Neural crest cell (in vitro differentiated cells): ENCODE measurements at regions not wholly inside any gene's neighbourhood (a gene's known extent, or its start where the extent isn't known, plus 50 kb on each side); places are given as distances from the start of the nearest gene placed in this dataset.

Experiments
- DNase-seq: peaks from one replicate; pipeline ENCODE4 v3.0.0; 2021; ENCODE audit warnings: low read depth, mixed read lengths, low spot score
- H3K27ac Mint-ChIP-seq: one replicate; pipeline ENCODE4 v1.8.0; 2021; ENCODE audit warnings: mild to moderate bottlenecking, mixed read lengths; ENCODE audit not compliant: unreplicated experiment
- H3K27me3 Mint-ChIP-seq: 2 replicates; pipeline ENCODE4 v1.8.0; 2021; ENCODE audit warnings: low read depth, mild to moderate bottlenecking, mixed read lengths
- H3K36me3 Mint-ChIP-seq: 2 replicates; pipeline ENCODE4 v1.8.0; 2021; ENCODE audit warnings: low read depth, mild to moderate bottlenecking, mixed read lengths
- H3K4me1 Mint-ChIP-seq: 2 replicates; pipeline ENCODE4 v1.8.0; 2021; ENCODE audit warnings: mixed read lengths
- H3K4me3 Mint-ChIP-seq: one replicate; pipeline ENCODE4 v1.8.0; 2021; ENCODE audit warnings: mild to moderate bottlenecking, mixed read lengths
- H3K9me3 Mint-ChIP-seq: 2 replicates; pipeline ENCODE4 v1.8.0; 2021; ENCODE audit warnings: mixed read lengths
- TF ChIP-seq, protein P1 (sequence below): fragments of 200-600 bp; sonication (generic); conservative IDR thresholded peaks from 2 replicates; pipeline ENCODE4 v1.5.0; 2021; ENCODE audit warnings: antibody characterized with exemption, mild to moderate bottlenecking

- no peak overlapping the region for H3K27ac Mint-ChIP-seq
- no peak for DNase-seq
- H3K36me3 Mint-ChIP-seq = no peaks in the 10 kb centered on the region
- no peaks in the 10 kb centered on the region for H3K27me3 Mint-ChIP-seq
- H3K4me1 Mint-ChIP-seq = peaks cover 27% of the 10 kb centered on the region
- TF ChIP-seq, protein P1, sequence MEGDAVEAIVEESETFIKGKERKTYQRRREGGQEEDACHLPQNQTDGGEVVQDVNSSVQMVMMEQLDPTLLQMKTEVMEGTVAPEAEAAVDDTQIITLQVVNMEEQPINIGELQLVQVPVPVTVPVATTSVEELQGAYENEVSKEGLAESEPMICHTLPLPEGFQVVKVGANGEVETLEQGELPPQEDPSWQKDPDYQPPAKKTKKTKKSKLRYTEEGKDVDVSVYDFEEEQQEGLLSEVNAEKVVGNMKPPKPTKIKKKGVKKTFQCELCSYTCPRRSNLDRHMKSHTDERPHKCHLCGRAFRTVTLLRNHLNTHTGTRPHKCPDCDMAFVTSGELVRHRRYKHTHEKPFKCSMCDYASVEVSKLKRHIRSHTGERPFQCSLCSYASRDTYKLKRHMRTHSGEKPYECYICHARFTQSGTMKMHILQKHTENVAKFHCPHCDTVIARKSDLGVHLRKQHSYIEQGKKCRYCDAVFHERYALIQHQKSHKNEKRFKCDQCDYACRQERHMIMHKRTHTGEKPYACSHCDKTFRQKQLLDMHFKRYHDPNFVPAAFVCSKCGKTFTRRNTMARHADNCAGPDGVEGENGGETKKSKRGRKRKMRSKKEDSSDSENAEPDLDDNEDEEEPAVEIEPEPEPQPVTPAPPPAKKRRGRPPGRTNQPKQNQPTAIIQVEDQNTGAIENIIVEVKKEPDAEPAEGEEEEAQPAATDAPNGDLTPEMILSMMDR = no peak
- H3K4me3 Mint-ChIP-seq = no peak overlapping the region
- no peaks in the 10 kb centered on the region for H3K9me3 Mint-ChIP-seq
Observed at GRCh38 chr18:45298986-45299385, 316.3 kb upstream of the SLC14A2 start.

DNA sequence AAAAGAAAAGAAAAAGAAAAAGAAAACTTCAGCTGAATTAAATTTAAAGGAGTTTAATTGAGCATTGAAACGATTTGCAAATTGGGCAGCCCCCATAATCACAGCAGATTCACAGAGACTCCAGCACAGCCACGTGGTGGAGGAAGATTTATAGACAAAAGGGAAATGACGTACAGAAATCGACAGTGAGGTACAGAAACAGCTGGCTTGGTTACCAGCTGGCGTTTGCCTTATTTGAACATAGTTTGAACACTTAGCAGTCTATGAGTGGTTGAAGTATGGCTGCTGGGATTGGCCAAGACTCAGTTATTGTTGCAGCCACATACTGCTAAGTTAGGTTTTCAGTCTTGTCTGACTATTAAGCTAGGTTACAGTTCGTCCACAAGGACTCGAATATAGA is 312.2 kb upstream of the SLC14A2 start:
- H3K27ac Mint-ChIP-seq = no peak overlapping the region
- TF ChIP-seq, protein P1 = no peak
- H3K4me1 Mint-ChIP-seq = peaks cover 17% of the 10 kb centered on the region
- no peaks in the 10 kb centered on the region for H3K27me3 Mint-ChIP-seq
- H3K4me3 Mint-ChIP-seq = no peak overlapping the region
- no peak for DNase-seq
- no peaks in the 10 kb centered on the region for H3K36me3 Mint-ChIP-seq
- no peaks in the 10 kb centered on the region for H3K9me3 Mint-ChIP-seq

GRCh38 chr18:45304558-45304957 is 310.7 kb upstream of the SLC14A2 start:
- H3K27ac Mint-ChIP-seq = no peak overlapping the region
- H3K27me3 Mint-ChIP-seq = no peaks in the 10 kb centered on the region
- H3K36me3 Mint-ChIP-seq = no peaks in the 10 kb centered on the region
- H3K4me1 Mint-ChIP-seq = peaks cover 5% of the 10 kb centered on the region
- H3K9me3 Mint-ChIP-seq = no peaks in the 10 kb centered on the region
- H3K4me3 Mint-ChIP-seq = no peak overlapping the region
- TF ChIP-seq, protein P1 = no peak
- no peak for DNase-seq

- H3K27me3 Mint-ChIP-seq = no peaks in the 10 kb centered on the region
- H3K9me3 Mint-ChIP-seq = no peaks in the 10 kb centered on the region
- H3K4me3 Mint-ChIP-seq = no peak overlapping the region
- H3K27ac Mint-ChIP-seq = no peak overlapping the region
- no peaks in the 10 kb centered on the region for H3K36me3 Mint-ChIP-seq
- H3K4me1 Mint-ChIP-seq = no peaks in the 10 kb centered on the region
- TF ChIP-seq, protein P1 = no peak
- no peak for DNase-seq
Observed at GRCh38 chr18:45312555-45313126, 302.6 kb upstream of the SLC14A2 start.

- no peaks in the 10 kb centered on the region for H3K36me3 Mint-ChIP-seq
- DNase-seq = no peak
Observed at GRCh38 chr18:45316127-45316526, 299.1 kb upstream of the SLC14A2 start.

More at GRCh38 chr18:45316127-45316526, 299.1 kb upstream of the SLC14A2 start:
- Mint-ChIP-seq H3K27ac (no peak overlapping the region), H3K9me3 (peaks cover 5% of the 10 kb centered on the region), H3K4me1 (no peaks in the 10 kb centered on the region), H3K27me3 (no peaks in the 10 kb centered on the region), H3K4me3 (no peak overlapping the region)
- TF ChIP-seq, protein P1 = no peak
